ENCODE measurements at regions not wholly inside any gene's neighbourhood (a gene's known extent, or its start where the extent isn't known, plus 50 kb on each side); places are given as distances from the start of the nearest gene placed in this dataset.

DNA sequence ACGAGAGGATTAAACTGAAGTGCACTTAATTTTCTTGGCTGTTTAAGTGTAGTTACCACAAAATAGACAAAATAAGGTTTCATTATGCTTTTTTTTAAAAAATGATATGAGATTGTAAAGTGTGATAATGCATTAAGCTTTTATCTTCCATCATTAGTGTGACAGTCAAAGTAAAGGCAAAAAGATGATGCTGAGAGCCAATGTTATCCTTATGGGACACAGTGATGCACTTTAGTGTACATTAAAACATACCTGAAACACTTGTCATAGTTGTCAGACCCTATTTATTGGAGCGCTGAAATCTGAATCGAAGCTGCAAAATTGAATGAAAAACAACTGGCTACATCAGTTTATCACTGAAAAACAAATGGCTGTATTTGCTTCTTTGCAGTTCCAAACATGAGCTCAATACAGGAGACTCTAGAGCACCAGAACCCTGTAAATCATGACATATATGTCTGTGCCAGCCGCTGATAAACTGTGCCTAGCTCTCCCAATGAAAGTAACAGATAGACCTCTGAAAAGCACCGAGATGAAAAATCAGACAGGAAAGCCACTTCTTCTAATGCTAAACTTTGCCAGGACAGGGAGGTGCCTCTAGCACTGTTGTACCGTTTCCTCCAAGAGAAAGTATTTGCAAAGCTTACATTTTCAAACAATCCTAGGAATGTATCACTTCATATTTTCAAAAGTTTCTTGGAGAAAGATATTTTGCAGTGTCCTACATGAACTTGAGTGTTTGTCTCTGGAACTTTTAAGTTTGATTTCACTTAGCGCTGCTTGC is 120.7 kb upstream of the TMPRSS15 start:
- TF ChIP-seq, protein P1, sequence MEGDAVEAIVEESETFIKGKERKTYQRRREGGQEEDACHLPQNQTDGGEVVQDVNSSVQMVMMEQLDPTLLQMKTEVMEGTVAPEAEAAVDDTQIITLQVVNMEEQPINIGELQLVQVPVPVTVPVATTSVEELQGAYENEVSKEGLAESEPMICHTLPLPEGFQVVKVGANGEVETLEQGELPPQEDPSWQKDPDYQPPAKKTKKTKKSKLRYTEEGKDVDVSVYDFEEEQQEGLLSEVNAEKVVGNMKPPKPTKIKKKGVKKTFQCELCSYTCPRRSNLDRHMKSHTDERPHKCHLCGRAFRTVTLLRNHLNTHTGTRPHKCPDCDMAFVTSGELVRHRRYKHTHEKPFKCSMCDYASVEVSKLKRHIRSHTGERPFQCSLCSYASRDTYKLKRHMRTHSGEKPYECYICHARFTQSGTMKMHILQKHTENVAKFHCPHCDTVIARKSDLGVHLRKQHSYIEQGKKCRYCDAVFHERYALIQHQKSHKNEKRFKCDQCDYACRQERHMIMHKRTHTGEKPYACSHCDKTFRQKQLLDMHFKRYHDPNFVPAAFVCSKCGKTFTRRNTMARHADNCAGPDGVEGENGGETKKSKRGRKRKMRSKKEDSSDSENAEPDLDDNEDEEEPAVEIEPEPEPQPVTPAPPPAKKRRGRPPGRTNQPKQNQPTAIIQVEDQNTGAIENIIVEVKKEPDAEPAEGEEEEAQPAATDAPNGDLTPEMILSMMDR (IDR thresholded peaks at IDR 0.05), result no peak
- Mint-ChIP-seq H3K36me3 (ENCODE audit: low read depth) (no peaks in the 10 kb centered on the region), H3K9me3 (no peaks in the 10 kb centered on the region), H3K27ac (no peak overlapping the region), H3K4me1 (ENCODE audit: low read depth) (no peaks in the 10 kb centered on the region), H3K4me3 (no peak overlapping the region), H3K27me3 (no peaks in the 10 kb centered on the region)
- ATAC-seq, result no peak
- intact Hi-C loops (cut with micrococcal nuclease), result no loop called here
- ChIA-PET POLR2A (no interaction called here), CTCF (no interaction called here)
- DNase-seq, result no peak

DNA sequence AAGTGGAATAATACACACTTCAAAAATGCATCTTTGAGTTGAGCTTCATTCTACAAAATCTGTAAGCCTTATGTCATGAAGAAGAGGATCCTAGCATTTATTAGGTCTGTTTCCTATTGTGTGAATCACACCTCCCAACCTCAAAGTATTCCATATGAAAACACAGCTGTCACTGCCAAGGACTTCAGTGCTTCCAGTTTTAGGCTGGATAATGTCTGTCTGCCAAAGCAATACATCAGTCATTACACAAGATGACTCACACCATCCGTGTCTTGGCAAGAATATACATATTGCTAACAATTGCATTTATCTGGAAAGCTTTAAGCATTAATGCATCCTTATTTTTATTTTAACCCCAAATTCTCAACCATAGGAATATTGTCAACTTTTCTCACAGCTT is 125.7 kb upstream of the TMPRSS15 start:
- ChIA-PET POLR2A (no interaction called here), CTCF (no interaction called here)
- no peaks in the 10 kb centered on the region for H3K36me3 Mint-ChIP-seq (ENCODE audit: low read depth)
- no peak overlapping the region for H3K27ac Mint-ChIP-seq
- intact Hi-C loops (cut with micrococcal nuclease), result no loop called here
- ATAC-seq (no peak), DNase-seq (no peak)
- H3K4me1 Mint-ChIP-seq (ENCODE audit: low read depth), result no peaks in the 10 kb centered on the region
- no peak overlapping the region for H3K4me3 Mint-ChIP-seq
- no peaks in the 10 kb centered on the region for H3K27me3 Mint-ChIP-seq
- TF ChIP-seq, protein P1 (IDR thresholded peaks at IDR 0.05), result no peak
- H3K9me3 Mint-ChIP-seq, result no peaks in the 10 kb centered on the region

DNA sequence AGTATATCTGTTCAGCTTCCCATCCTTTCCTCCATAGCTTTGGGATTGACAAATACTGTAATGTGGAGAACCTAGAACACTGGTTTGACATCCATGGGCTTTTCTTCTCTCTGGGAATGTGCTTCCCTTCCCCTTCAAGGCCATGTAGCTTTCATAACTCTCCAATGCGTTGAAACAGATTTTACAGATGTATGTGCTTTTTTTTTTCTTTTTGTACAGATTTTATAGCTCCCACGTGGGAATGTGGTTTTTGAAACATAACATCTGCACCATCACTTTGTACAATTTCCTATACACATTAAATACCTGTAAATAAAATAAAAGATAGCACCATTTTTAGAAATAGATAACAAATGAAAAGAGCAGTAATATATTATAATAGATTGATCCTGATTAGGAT is 138.5 kb upstream of the TMPRSS15 start:
- ATAC-seq, result no peak
- intact Hi-C loops (cut with micrococcal nuclease), result no loop called here
- CTCF ChIA-PET, result no interaction called here

GRCh38 chr21:18545908-18546307 is 142.3 kb upstream of the TMPRSS15 start:
- Mint-ChIP-seq H3K4me3 (no peak overlapping the region), H3K9me3 (peaks cover 3% of the 10 kb centered on the region), H3K4me1 (ENCODE audit: low read depth) (no peaks in the 10 kb centered on the region), H3K27ac (no peak overlapping the region), H3K27me3 (no peaks in the 10 kb centered on the region), H3K36me3 (ENCODE audit: low read depth) (no peaks in the 10 kb centered on the region)
- intact Hi-C loops (cut with micrococcal nuclease), result no loop called here
- POLR2A ChIA-PET, result no interaction called here
- CTCF ChIA-PET, result no interaction called here
- TF ChIP-seq, protein P1 (IDR thresholded peaks at IDR 0.05), result no peak
- ATAC-seq, result no peak
- no peak for DNase-seq

More for the DNA sequence above, 138.5 kb upstream of the TMPRSS15 start:
- Mint-ChIP-seq H3K27me3 (no peaks in the 10 kb centered on the region), H3K4me3 (no peak overlapping the region), H3K27ac (no peak overlapping the region), H3K4me1 (ENCODE audit: low read depth) (no peaks in the 10 kb centered on the region), H3K9me3 (peaks cover 3% of the 10 kb centered on the region), H3K36me3 (ENCODE audit: low read depth) (no peaks in the 10 kb centered on the region)
- TF ChIP-seq, protein P1 (IDR thresholded peaks at IDR 0.05), result no peak
- POLR2A ChIA-PET, result no interaction called here
- no peak for DNase-seq

DNA sequence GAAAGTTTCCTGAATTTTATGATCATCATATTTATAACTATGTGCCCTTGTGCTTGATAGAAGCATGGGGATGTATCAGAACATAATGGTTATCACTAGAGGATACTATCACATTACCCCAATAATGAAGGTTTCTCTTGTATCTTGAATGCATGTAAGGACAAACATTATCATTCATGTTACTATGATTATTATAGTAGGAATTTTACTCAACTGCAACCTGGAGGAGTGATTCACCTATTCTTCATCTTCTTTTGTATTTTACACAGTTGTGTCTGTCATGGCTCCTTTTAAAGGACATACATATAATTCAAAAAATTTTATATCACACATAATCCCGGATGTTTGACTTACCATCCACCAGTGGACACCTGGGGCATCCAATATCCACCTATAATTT is 143.8 kb upstream of the TMPRSS15 start:
- intact Hi-C loops (cut with micrococcal nuclease), result no loop called here
- H3K9me3 Mint-ChIP-seq, result peaks cover 3% of the 10 kb centered on the region

More for the DNA sequence above, 143.8 kb upstream of the TMPRSS15 start:
- Mint-ChIP-seq H3K27ac (no peak overlapping the region), H3K4me1 (ENCODE audit: low read depth) (no peaks in the 10 kb centered on the region), H3K36me3 (ENCODE audit: low read depth) (no peaks in the 10 kb centered on the region), H3K4me3 (no peak overlapping the region), H3K27me3 (no peaks in the 10 kb centered on the region)
- ChIA-PET CTCF (no interaction called here), POLR2A (no interaction called here)
- TF ChIP-seq, protein P1 (IDR thresholded peaks at IDR 0.05), result no peak
- DNase-seq (no peak), ATAC-seq (no peak)
